ENCODE measurements at regions not wholly inside any gene's neighbourhood (a gene's known extent, or its start where the extent isn't known, plus 50 kb on each side); places are given as distances from the start of the nearest gene placed in this dataset.
"Not testable (repeated sequence)": the region's sequence is repeated elsewhere in the genome, so short reads cannot be mapped to it uniquely, and the experiment has no call there.

GRCh38 chr6:40831381-40831780 is 207.6 kb downstream of the UNC5CL start:
- DNase-seq: no peak

GRCh38 chr6:40825102-40825501 is 213.9 kb downstream of the UNC5CL start:
- DNase-seq: no peak

GRCh38 chr6:40823917-40824891 is 214.8 kb downstream of the UNC5CL start:
- not testable (repeated sequence) for DNase-seq

GRCh38 chr6:40822619-40823018 is 216.4 kb downstream of the UNC5CL start:
- DNase-seq: no peak

- peak in 2 of 14 donors; percentile 10 to 23 for DNase-seq
Observed at GRCh38 chr6:40819182-40819834, 219.7 kb downstream of the UNC5CL start.

GRCh38 chr6:40817369-40817768 is 221.7 kb downstream of the UNC5CL start:
- DNase-seq: no peak

- no peak for DNase-seq
Observed at GRCh38 chr6:40816601-40817000, 222.4 kb downstream of the UNC5CL start.

GRCh38 chr6:40815731-40816130 is 223.3 kb downstream of the UNC5CL start:
- no peak for DNase-seq

- DNase-seq: no peak
Observed at GRCh38 chr6:40810171-40810570, 223.0 kb upstream of the LRFN2 start.

- no peak for DNase-seq
Observed at GRCh38 chr6:40809627-40810026, 222.5 kb upstream of the LRFN2 start.

GRCh38 chr6:40807484-40807883 is 220.3 kb upstream of the LRFN2 start:
- DNase-seq: peak in 1 of 14 donors; percentile 8

GRCh38 chr6:40806256-40806864 is 219.2 kb upstream of the LRFN2 start:
- DNase-seq: no peak

GRCh38 chr6:40805336-40805735 is 218.2 kb upstream of the LRFN2 start:
- DNase-seq: no peak

- DNase-seq: no peak
Observed at GRCh38 chr6:40804905-40805304, 217.7 kb upstream of the LRFN2 start.

GRCh38 chr6:40803897-40804702 is 216.9 kb upstream of the LRFN2 start:
- no peak for DNase-seq

- peak in 1 of 14 donors; percentile 6 for DNase-seq
Observed at GRCh38 chr6:40802481-40802880, 215.3 kb upstream of the LRFN2 start.

GRCh38 chr6:40799296-40800140 is 212.4 kb upstream of the LRFN2 start:
- no peak for DNase-seq

- peak in 1 of 14 donors; percentile 50 for DNase-seq
Observed at GRCh38 chr6:40798069-40798770, 211.1 kb upstream of the LRFN2 start.

GRCh38 chr6:40796260-40797221 is 209.4 kb upstream of the LRFN2 start:
- no peak for DNase-seq

All from C1 segment of cervical spinal cord (tissue), 14 donors.